Tibial nerve (tissue), 4 donors: ENCODE measurements at regions not wholly inside any gene's neighbourhood (a gene's known extent, or its start where the extent isn't known, plus 50 kb on each side); places are given as distances from the start of the nearest gene placed in this dataset.

Experiments used
- EP300 ChIP-seq, 2 donors: sonication (generic); formaldehyde crosslinking; IDR thresholded peaks; one replicate each; pipeline ENCODE4 v1.6.1; 2017; ENCODE audit warnings: antibody characterized with exemption in 2 of 2, mild to moderate bottlenecking in 1 of 2
- POLR2A ChIP-seq, 2 donors: fragments of 450-650 bp; IDR thresholded peaks; one replicate each; pipeline ENCODE4 v1.6.1; 2017; ENCODE audit warnings: antibody characterized with exemption in 2 of 2, mild to moderate bottlenecking in 2 of 2, moderate library complexity in 2 of 2
- TF ChIP-seq, protein P1 (sequence below), 5 experiments: fragments of 200-600 bp in 3 of 5; fragments of 450-650 bp in 2 of 5; sonication (generic) in 3 of 5; IDR thresholded peaks; one replicate each; pipeline ENCODE4 v1.5.1; 2016 to 2019; ENCODE audit warnings: antibody characterized with exemption in 5 of 5, mild to moderate bottlenecking in 3 of 5, moderate library complexity in 2 of 5

DNA sequence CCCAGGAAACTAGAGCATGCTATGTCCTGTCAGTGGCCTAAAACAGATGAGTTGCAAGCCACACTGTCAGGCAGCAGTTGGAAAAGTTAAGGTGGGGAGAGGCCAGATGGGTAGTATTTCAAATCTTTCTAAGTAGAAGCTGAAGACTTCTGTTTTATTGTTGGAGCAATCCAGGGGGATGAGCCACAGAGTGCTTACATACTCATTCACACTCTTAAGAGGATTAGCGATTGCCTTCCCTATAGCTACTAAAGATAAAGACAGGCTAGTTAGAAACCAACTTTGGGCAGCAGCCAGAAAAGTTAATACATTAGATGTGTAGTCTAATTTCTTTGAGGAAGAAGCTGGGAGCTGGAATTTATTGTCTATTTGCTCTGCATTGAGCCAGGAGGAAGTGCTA, 61.7 kb upstream of the ELAVL2 start:
- TF ChIP-seq, protein P1, sequence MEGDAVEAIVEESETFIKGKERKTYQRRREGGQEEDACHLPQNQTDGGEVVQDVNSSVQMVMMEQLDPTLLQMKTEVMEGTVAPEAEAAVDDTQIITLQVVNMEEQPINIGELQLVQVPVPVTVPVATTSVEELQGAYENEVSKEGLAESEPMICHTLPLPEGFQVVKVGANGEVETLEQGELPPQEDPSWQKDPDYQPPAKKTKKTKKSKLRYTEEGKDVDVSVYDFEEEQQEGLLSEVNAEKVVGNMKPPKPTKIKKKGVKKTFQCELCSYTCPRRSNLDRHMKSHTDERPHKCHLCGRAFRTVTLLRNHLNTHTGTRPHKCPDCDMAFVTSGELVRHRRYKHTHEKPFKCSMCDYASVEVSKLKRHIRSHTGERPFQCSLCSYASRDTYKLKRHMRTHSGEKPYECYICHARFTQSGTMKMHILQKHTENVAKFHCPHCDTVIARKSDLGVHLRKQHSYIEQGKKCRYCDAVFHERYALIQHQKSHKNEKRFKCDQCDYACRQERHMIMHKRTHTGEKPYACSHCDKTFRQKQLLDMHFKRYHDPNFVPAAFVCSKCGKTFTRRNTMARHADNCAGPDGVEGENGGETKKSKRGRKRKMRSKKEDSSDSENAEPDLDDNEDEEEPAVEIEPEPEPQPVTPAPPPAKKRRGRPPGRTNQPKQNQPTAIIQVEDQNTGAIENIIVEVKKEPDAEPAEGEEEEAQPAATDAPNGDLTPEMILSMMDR (IDR thresholded peaks at IDR 0.05), result no peak
- TF ChIP-seq POLR2A (IDR thresholded peaks at IDR 0.05), result no peak
- no peak for TF ChIP-seq EP300 (IDR thresholded peaks at IDR 0.05)
